ENCODE measurements at regions not wholly inside any gene's neighbourhood (a gene's known extent, or its start where the extent isn't known, plus 50 kb on each side); places are given as distances from the start of the nearest gene placed in this dataset.

GRCh38 chr6:91631227-91631626 lies 1044.4 kb upstream of the MAP3K7 start:
- Mint-ChIP-seq H3K4me3 (ENCODE audit: unreplicated experiment) (no peak overlapping the region), H3K4me1 (ENCODE audit: low read depth, unreplicated experiment) (peaks cover 32% of the 10 kb centered on the region), H3K36me3 (ENCODE audit: unreplicated experiment) (peaks cover 7% of the 10 kb centered on the region), H3K27ac (ENCODE audit: unreplicated experiment) (no peak overlapping the region), H3K9me3 (ENCODE audit: unreplicated experiment) (peaks cover 6% of the 10 kb centered on the region), H3K27me3 (ENCODE audit: unreplicated experiment) (no peaks in the 10 kb centered on the region)
- TF ChIP-seq CTCF (IDR thresholded peaks at IDR 0.05; ENCODE audit: partially characterized antibody, unreplicated experiment), result no peak
- no peak for DNase-seq

- H3K9me3 Mint-ChIP-seq (ENCODE audit: unreplicated experiment), result no peaks in the 10 kb centered on the region
- H3K4me3 Mint-ChIP-seq (ENCODE audit: unreplicated experiment), result no peak overlapping the region
- H3K4me1 Mint-ChIP-seq (ENCODE audit: low read depth, unreplicated experiment), result peaks cover 3% of the 10 kb centered on the region
- peaks cover 7% of the 10 kb centered on the region for H3K36me3 Mint-ChIP-seq (ENCODE audit: unreplicated experiment)
- DNase-seq, result no peak
- H3K27me3 Mint-ChIP-seq (ENCODE audit: unreplicated experiment), result no peaks in the 10 kb centered on the region
- H3K27ac Mint-ChIP-seq (ENCODE audit: unreplicated experiment), result no peak overlapping the region
- TF ChIP-seq CTCF (IDR thresholded peaks at IDR 0.05; ENCODE audit: partially characterized antibody, unreplicated experiment), result no peak
Measured at GRCh38 chr6:91626911-91627310, 1040.0 kb upstream of the MAP3K7 start.

- H3K27ac Mint-ChIP-seq (ENCODE audit: unreplicated experiment), result no peak overlapping the region
- no peak for TF ChIP-seq CTCF (IDR thresholded peaks at IDR 0.05; ENCODE audit: partially characterized antibody, unreplicated experiment)
- no peaks in the 10 kb centered on the region for H3K36me3 Mint-ChIP-seq (ENCODE audit: unreplicated experiment)
- H3K4me3 Mint-ChIP-seq (ENCODE audit: unreplicated experiment), result no peak overlapping the region
- H3K4me1 Mint-ChIP-seq (ENCODE audit: low read depth, unreplicated experiment), result peaks cover 5% of the 10 kb centered on the region
- H3K27me3 Mint-ChIP-seq (ENCODE audit: unreplicated experiment), result no peaks in the 10 kb centered on the region
- DNase-seq, result no peak
- H3K9me3 Mint-ChIP-seq (ENCODE audit: unreplicated experiment), result no peaks in the 10 kb centered on the region
Measured at GRCh38 chr6:91613481-91613880, 1026.6 kb upstream of the MAP3K7 start.

- H3K27ac Mint-ChIP-seq (ENCODE audit: unreplicated experiment), result no peak overlapping the region
- H3K4me1 Mint-ChIP-seq (ENCODE audit: low read depth, unreplicated experiment), result peaks cover 5% of the 10 kb centered on the region
- H3K27me3 Mint-ChIP-seq (ENCODE audit: unreplicated experiment), result no peaks in the 10 kb centered on the region
- DNase-seq, result no peak
- H3K4me3 Mint-ChIP-seq (ENCODE audit: unreplicated experiment), result no peak overlapping the region
- H3K9me3 Mint-ChIP-seq (ENCODE audit: unreplicated experiment), result no peaks in the 10 kb centered on the region
- H3K36me3 Mint-ChIP-seq (ENCODE audit: unreplicated experiment), result no peaks in the 10 kb centered on the region
- no peak for TF ChIP-seq CTCF (IDR thresholded peaks at IDR 0.05; ENCODE audit: partially characterized antibody, unreplicated experiment)
Measured at GRCh38 chr6:91611190-91611589, 1024.3 kb upstream of the MAP3K7 start.

- H3K4me3 Mint-ChIP-seq (ENCODE audit: unreplicated experiment), result no peak overlapping the region
- TF ChIP-seq CTCF (IDR thresholded peaks at IDR 0.05; ENCODE audit: partially characterized antibody, unreplicated experiment), result no peak
- H3K36me3 Mint-ChIP-seq (ENCODE audit: unreplicated experiment), result no peaks in the 10 kb centered on the region
- DNase-seq, result no peak
- H3K27ac Mint-ChIP-seq (ENCODE audit: unreplicated experiment), result no peak overlapping the region
- H3K4me1 Mint-ChIP-seq (ENCODE audit: low read depth, unreplicated experiment), result peaks cover 5% of the 10 kb centered on the region
- H3K27me3 Mint-ChIP-seq (ENCODE audit: unreplicated experiment), result no peaks in the 10 kb centered on the region
- no peaks in the 10 kb centered on the region for H3K9me3 Mint-ChIP-seq (ENCODE audit: unreplicated experiment)
Measured at GRCh38 chr6:91608428-91608827, 1021.6 kb upstream of the MAP3K7 start.

Measured in glutamatergic neuron (in vitro differentiated cells).